GM19023 (cell line): ENCODE measurements at regions not wholly inside any gene's neighbourhood (a gene's known extent, or its start where the extent isn't known, plus 50 kb on each side); places are given as distances from the start of the nearest gene placed in this dataset.
"Not testable (repeated sequence)": the region's sequence is repeated elsewhere in the genome, so short reads cannot be mapped to it uniquely, and the experiment has no call there.

ENCODE experiments used
- ATAC-seq: cut with Tn5 transposase; IDR thresholded peaks from one replicate; pipeline ENCODE4 v1.9.1; 2021; ENCODE audit warnings: mild to moderate bottlenecking, moderate library complexity; ENCODE audit not compliant: unreplicated experiment

DNA sequence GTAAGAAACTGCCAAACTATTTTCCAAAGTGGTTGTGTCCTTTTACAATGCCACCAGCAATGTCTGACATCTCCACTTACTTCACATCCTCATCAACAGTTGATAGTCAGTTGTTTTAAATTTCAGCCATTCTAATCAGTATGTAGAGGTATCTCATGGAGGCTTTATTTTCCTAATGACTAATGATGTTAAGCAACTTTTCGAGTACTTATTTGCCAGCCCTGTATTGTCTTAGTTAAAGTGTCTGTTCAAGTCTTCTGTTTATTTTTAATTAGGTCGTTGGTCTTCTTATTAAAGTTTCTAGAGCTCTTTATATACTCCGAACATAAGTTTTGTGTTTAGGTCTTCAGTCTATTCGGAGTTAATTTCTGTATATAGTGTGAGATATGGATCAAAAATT, 54.9 kb upstream of the NBPF12 start:
- not testable (repeated sequence) for ATAC-seq

DNA sequence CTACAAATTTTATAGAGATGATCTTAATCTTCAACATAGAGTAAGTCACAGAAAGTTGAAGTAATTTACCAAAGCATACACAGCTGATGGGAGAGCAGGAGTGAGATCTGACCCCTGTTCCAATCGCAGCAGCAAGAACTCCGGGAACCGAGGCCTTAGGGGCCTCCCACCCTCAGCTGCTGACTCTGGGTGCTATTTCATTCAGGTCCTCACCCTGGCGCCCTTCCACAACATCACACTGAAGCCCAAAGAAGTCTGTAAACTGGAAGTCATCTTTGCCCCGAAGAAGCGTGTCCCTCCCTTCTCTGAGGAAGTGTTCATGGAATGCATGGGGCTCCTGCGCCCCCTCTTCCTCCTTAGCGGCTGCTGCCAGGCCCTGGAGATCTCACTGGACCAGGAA, 57.0 kb upstream of the NBPF12 start:
- ATAC-seq = not testable (repeated sequence)

DNA sequence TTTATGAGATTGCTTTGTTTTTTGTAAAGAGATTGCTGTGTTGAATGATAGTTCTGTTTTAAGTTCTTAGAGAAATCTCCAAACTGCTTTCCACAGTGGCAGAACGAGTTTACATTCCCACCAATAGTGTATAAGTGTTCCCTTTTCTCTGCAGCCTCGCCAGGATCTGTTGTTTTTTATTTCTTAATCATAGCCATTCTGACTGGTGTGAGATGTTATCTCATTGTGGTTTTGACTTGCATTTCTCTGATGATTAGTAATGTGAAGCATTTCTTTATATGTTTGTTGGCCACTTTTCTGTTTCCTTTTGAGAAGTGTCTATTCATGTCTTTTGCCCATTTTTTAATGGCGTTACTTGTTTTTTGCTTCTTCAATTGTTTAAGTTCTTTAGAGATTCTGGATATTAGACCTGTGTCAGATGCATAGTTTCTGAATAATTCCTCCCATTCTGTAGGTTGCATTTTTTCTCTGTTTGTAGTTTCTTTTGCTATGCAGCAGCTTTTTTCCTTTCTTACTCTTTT, 74.3 kb upstream of the NBPF12 start:
- ATAC-seq = not testable (repeated sequence)

DNA sequence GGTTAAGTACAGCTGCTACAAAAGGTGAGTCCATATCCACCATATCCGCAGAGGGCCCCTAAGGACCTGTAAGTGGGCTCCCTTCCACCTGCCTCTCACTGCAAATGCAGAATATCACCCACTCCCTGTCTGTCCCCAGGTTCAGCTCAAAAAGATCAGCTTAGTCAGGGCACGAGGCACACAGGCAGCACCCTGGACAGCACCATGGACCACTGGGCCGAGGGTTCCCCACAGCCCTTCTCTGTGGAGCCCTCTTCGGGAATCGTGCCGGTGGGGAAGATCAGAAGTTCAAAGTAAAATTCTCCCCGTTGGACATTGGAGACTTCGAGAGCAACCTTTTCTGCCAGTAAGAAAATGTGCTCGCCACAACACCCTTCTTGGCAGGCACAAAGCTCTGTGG, 85.0 kb upstream of the NBPF12 start:
- ATAC-seq = not testable (repeated sequence)

DNA sequence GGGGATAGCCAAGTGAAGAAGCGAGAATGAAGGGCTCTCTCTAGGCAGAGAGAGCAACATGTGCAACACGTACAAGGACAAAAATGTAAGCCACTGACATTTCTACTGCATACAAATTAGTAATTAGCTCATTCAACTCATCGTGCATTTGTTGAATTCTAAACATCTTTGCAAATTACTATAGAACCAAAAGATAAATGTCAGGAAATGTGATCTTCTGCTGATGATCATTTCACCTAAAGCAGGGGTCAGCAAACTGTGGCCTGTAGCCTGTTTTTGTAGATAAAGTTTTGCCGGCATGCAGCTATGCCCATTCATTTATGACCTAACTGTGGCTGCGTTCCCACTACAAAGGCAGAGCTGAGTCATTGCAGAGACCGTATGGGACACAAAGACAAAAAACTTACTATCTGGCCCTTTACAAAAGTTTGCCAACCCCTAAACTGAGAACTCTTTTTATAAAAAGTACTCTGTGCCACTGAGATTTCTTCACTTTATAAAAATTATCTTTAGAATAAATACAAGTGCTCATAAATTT, 87.7 kb upstream of the NBPF12 start:
- not testable (repeated sequence) for ATAC-seq

DNA sequence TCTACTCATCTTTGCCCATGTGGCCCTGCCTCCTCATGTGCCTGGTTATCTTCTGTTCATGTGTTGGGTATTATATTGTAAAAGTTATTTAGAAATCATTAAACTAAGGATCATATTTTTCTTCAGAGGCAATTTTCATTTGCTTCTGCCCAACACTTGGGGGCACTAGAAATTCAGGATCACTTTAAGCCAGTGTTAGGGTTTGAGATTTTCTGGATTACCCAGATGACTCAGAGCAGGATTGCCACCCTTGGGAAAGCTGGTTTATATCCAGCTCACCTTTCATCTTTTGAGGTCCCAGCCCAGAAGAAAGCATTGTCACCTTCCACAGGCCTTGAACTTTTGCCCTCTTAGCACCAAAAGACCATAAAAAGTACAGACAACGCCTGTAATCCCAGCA, 99.4 kb upstream of the NBPF12 start:
- not testable (repeated sequence) for ATAC-seq

DNA sequence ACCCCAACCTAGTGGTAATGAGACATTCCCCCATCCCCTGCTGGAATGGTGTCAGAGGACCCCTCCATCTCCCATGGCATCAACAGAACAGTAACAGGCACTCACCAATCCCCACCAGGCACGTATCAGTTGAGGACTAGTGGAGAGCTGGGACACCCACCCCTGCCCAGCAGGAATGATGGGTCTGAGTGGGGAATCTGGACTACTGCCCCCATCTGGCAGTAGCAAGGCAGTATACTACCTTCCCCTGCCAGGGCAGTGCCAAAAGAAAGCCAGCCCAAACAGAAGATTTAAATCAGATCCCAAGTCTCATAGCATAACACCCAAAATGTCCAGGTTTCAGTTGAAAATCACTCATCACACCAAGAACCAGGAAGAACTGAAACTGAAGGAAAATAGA, 111.2 kb upstream of the NBPF12 start:
- not testable (repeated sequence) for ATAC-seq

DNA sequence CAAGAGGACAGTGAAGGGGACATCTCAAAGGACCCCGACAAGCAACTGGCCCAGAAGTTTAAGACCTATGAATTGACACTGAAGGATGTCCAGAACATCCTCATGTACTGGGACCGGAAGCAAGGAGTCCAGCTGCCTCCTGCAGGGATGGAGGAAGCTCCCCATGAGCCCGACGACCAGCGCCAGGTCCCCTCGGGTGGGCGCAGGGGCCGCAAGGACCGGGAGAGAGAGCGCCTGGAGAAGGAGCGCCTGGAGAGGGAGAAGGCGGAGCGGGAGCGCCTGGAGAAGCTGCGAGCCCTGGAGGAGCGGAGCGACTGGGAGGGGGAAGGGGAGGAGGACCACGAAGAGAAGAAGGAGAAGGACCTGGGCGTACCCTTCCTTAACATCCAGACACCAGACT, 143.9 kb upstream of the NBPF12 start:
- not testable (repeated sequence) for ATAC-seq

DNA sequence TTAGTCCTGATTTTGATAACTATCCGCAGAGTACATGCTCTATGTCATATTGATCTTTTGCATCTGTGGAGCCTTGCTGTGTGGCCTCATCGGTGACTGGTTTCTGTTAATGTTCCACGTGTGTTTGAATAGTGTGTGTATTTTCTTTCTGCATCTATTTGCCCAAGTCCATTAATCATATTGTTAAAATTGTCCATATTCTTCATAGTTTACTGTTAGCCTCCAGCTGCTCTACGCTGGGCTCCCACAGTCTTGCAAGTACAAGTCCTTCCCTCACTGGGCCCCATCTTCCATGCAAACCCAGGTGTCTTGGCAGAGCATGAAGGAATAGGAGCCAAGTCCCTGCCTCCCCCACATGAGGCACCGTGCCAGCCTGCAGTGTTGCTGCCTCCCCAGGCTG, 145.4 kb upstream of the NBPF12 start:
- not testable (repeated sequence) for ATAC-seq

DNA sequence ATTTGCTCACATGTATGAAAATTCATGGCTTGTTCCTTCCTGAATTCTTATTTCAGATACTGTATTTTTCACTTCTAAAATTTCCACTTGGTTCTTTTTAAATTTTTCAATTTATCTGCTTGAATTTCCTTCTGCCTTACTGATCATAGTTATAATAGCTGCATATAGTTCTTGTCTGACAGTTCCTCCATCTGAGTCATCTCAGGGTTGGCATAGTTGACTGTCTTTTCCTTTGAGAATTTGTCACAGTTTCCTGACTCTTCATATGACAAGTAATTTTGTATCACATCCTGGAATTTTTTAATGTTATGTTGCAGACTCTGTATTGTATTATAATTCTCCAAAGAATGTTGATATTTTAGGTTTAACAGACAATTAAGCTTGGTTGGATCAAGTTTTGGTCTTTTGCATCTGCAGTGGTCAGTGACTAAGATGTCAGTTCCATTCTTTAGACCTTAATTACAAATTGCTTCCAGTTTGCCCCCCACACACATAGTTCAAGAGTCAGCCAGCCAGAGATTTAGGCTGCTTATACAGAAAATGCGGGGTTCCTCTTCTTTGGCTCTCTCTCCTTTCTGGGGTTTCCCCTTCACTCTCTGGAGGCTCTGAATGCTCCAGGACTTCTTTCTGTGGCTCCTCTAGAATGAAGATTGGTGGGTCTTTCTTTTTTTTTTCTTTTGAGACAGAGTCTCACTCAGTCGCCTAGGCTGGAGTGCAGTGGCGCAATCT, 153.7 kb upstream of the NBPF12 start:
- not testable (repeated sequence) for ATAC-seq

DNA sequence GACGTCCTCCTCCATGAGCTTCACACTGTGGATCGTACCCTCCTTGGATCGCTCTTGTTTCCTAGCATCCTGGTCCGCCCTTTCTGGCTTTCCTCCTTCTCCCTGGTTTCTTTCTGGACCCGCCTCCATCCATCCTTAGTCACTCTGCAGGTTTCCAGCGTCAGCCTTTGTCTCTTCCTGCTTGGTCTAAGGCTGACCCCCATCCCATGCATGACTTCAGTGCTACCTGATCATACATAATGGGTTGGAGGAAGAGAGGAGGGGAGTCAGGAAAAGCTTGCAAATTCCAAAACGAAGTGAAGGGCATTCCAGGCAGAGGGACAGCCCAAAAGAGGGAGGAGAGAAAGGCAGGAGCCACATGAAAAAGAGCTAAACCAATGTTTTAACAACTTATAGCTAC, 156.9 kb upstream of the NBPF12 start:
- not testable (repeated sequence) for ATAC-seq

DNA sequence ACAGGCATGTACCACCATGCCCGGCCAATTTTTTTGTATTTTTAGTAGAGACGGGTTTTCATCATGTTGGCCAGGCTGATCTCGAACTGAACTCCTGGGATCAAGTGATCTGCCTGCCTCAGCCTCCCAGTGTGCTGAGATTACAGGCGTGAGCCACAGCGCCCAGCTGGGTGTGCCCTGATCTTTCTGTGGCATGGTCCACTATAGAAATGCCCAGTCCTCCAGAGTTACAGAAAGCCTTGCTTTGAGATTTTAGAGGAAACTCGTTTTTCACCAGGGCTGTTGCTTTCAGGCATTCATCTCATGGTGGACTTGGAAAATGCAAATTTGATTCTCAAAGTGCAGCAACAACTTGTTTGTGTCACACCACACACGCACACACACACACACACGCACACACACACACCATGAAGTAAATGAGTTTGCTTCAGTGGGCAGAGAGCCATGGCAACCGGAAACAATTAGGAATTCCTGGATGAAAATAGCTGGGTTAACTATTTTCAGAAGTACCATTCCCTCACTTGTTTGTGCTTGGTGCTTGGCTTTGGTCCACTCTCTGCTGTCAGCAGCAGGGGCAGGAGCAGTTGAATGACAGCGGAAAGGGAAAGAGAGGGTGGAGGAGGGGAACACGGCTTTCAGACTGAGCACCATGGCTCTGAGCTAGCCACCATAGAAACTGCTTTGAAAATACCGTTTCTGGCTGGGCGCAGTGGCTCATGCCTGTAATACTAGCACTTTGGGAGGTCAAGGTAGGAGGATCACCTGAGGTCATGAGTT, 160.1 kb upstream of the NBPF12 start:
- not testable (repeated sequence) for ATAC-seq

DNA sequence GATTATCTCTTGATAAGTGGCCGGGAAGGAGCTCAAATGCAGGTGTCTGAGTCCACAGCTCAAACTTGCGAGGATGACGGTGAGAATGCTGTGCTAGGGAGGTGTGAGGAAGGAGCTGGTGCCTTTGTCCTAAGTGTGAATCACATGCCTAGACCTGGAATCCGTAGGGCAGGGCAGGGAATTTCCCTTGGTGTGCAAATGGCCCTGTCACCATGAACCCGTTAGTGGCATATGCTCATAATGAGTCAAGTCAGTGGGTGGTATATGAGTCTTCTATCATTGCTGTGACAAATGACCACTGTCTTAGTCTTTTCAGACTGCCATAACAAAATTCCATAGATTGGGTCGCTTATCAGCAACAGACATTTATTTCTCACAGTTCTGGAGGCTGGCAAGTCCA, 163.1 kb upstream of the NBPF12 start:
- not testable (repeated sequence) for ATAC-seq

DNA sequence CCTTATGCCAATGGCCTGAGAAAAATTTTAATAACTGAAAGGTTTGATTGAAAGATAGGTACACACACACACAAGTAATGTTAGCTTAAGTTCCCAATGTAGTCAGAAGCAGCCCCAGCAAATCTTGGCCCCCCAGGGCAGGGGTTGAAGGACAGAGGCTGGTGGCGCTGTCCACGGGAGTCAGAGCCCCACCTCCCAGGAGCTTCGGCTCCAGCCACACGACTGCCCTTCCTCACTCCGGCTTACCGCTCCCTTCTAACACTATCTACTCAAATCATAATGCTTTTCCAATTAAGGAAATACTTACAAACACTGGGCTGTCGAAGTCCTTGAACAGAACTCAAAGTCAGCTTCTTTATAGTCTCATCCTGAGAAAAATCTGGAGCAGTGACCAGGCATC, 163.9 kb upstream of the NBPF12 start:
- not testable (repeated sequence) for ATAC-seq

DNA sequence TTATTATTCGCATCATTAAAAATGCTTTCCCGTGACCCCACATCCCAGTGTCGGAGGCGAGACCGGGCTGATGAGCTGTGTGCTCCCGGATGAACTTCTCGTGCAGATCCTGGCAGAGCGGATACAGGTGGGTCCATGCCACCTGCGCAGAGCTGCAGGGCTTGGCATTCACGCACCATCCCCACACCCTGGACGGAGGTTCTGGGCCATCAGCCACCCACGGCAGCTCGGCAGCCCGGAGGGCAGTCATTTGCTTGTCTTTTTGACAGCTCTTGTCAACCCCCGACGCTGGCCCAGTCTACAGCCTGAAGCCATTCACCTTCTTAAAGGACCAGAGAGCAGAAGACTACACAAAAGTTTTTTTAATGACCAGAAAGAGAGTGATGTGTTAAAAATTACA, 166.7 kb upstream of the NBPF12 start:
- ATAC-seq = not testable (repeated sequence)

DNA sequence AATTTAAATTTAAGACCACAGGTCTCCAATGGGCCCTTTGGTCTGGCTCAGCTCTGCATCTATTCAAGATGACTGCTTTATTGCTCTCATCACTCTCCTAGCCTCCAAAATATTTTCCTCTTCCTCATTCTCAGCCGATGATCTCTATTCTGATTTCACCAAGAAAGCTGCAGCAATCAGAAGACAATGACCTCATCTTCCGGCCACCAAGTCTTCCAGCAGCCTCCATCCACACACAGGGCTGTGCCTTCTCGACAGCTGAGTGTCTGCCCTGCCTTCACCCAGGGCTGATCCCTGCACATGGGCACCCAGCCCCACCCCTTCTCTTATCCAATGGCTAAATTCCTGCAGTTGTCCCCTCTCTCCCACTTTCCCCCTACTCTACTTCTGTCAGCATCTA, 167.1 kb upstream of the NBPF12 start:
- ATAC-seq = not testable (repeated sequence)

DNA sequence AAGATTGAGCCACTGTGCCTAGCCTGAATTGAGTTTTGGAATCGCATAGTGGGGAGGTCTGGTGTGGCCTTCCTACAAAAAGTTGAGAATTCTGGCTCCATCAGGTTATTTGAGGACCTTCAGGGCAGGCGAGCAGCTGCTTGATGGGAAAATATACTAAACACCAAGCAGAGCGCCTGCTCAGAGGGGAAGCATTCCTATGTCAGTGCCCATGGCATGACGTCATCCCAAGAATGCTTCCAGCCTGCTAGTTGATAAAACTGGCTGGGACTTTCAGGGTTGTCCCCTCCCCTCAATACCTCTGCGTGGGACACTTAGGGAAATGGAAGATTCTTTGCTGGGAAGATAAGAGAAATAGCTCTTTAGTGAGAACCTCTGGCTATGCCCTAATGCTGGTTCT, 174.9 kb upstream of the NBPF12 start:
- not testable (repeated sequence) for ATAC-seq

DNA sequence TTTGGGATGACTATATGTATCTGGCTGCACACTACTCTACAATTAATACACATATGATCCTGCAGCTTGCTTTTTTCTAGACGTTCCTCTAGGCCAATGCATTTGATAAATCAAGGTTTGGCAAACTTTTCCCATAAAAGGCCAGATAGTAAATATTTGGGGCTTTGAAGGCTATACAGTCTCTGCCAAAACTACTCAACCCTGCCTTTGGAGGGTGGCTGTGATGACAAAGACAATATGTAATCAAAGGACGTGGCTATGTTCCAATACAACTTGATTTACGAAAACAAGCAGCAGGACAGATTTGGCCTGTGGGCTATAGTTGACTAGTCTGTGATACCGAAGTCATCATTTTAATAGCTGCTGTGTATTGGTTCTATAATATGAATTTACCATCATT, 181.3 kb upstream of the NBPF12 start:
- not testable (repeated sequence) for ATAC-seq

DNA sequence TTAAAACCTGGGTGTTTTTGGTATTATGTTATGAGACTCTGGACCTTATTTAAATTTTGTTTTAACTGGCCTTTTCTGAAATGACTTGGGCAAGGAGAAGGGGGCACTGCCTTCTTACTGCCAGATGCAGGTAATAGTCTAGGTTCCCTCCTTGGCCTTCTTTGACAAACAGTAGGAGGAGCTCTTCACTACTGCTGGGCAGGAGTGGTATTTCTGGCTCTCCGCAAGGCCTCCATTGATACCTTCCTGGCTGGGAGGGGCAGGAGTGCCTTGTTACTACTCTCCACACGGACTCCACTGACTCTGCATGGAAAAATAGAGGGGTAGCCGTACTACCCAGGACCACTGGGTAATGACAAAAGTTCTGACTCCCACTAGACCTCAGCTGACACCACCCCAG, 189.4 kb upstream of the NBPF12 start:
- ATAC-seq = not testable (repeated sequence)

DNA sequence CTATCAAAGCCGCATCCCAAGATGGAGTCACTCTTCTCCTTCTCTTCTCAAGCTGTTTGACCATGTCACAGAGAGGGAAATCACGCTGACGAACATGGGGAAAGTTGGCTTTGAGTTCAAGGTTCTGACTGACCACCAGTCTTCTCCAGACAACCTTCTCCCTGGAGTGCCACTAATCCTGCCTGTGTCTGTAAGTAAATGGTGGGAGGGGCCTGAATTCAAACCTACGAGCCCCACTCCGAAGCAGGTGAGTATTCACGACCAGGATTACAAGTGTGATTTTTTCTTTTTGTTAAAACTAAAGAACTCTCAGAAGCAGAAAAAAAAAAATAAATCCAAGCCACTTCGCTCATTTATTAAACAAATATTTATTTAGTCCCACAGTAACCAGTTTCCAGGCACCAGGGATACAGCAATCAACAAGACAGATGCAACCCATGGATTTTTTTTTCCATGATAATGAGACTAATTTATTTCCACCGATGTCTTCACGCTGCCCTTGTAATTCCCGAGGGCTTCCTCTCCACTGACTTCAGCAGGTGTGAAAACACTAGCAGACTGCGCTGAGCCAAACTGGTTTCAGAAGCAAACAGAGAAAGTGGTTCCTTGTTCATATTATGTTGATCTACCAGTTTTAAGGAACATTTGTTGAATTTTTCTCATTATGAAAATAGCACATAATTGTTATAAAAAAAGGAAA, 206.0 kb upstream of the NBPF12 start:
- not testable (repeated sequence) for ATAC-seq
